ENCODE measurements at regions not wholly inside any gene's neighbourhood (a gene's known extent, or its start where the extent isn't known, plus 50 kb on each side); places are given as distances from the start of the nearest gene placed in this dataset.
"Not testable (repeated sequence)": the region's sequence is repeated elsewhere in the genome, so short reads cannot be mapped to it uniquely, and the experiment has no call there.

DNA sequence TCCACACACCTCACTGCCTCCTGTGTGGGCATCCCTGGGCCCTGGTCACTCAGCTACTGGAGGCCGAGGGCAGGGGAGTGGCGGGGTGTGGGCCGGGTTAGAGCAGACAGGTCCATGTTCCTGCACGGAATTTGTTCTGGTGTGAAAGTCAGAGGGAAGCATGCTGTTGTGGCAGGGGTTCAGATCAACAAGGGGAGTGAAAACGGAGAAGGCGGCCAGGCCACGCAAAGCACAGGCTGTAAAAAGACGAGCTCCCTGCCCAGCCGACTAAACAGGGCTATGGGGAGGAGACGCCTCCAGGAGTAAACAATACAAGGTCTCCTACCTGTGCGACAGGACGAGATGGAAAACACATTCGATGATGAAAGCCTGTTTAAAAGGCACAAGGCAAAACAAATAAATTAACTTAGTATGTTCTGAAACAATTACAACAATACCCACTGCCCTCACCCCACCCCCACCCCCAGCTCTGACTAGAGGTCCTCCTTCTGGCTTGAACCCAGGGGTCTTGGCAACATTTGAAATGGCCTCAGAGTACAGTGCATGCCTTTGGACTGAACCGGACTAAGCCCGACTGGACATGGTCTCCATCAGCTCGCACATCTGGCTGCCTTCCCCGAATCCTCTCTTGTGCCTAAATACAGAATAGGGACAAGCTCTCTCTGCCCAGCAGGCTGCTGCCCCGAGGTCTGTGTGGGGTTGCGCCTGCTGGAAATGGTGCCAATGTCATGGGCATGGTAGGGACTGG, 274.9 kb upstream of the DIO3 start:
- no peak for DNase-seq (ENCODE audit: low spot score)

DNA sequence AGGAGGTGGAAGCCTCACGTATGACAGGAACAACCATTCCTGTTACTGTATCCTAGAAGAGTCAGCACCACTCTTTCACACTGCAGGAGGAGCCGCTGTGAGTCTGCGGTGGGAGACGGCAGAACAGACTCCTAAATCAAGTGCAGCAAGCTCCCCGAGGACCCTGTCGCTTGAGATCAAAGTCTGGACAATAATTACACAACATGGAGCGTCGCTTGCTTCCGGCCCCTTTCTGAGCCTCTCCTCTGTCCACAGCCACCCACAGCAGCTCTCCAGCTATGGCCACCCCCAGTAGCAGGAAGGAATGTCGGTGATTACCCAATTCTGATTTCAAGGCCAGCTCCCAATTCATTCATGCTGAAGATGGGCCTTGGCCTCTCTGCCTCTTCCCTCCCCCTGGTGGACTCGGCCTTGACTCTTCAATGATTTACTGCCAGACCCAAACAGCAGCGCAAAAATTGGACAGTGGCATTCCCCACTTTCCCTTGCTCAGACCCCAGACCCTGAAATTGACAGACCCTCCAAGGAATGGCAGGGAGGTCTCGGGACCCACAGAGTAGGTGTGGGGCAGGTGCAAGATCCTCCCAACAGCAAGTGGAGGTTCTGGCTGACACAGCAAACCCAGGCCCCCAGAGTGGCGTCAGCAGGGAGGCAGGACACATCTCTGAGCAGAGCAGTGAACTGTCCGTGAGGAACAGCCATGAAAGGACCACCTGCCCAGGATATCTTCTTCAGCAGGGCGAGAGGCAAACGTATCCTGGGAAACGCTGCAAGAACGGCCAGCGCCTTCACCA, 272.7 kb upstream of the DIO3 start:
- DNase-seq (ENCODE audit: low spot score), result no peak

DNA sequence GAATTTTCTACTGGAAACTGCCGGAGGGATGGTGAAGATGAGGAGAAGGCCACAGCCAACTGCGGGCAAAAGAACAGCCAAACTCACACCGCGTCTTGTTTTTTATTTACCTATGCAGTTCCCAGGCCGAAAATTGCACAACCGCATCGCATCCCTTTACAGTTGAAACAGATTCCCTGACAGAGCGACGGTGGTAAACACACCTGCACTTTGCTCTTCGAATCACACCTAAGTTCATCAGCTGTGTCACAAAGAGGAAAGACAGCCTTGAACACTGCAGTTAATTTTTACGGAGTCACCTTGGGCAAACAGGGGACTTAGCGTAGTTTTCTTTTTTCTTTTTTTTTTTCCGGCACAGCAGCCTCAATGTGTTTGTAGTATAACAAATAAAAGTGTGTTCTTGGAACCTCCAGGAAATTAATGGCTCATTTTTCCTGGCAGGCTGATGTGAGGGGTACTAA, 272.0 kb upstream of the DIO3 start:
- no peak for DNase-seq (ENCODE audit: low spot score)

DNA sequence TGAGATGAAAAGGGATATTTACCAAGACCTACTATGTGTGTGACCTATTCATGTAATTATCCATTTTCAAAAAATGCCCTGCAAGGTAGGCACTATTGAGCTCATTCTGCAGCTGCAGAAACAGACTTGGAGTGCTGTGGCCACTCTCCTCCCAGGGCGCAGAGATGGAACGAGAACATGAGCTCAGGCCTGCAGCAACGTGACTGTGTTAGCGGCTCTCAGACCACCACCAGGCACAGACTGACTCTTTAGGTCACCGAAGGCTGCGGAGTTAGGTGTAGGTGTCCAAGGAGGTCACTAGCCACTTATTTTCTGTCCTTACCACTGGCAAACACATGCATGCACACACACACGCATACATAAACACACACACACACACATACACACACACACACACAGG, 271.4 kb upstream of the DIO3 start:
- no peak for DNase-seq (ENCODE audit: low spot score)

DNA sequence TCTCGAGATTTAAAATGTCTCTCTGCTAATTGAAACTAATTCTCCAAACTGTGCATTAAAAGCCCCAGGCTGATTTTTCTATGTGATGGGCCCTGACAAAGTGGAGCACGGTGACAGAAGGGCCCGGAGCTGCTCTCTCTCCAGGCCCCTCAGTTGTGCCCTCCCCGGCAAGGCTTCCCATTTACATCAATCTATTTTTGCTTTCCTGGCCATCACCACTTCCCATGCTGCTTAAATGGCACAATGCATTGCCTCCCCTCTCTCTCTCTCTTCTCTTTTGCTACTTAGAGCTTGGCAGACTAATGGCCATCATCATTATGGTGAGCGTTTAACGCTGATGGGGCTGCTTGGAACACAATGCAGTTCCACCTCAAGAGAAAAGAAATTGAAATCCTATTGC, 270.7 kb upstream of the DIO3 start:
- DNase-seq (ENCODE audit: low spot score), result no peak

DNA sequence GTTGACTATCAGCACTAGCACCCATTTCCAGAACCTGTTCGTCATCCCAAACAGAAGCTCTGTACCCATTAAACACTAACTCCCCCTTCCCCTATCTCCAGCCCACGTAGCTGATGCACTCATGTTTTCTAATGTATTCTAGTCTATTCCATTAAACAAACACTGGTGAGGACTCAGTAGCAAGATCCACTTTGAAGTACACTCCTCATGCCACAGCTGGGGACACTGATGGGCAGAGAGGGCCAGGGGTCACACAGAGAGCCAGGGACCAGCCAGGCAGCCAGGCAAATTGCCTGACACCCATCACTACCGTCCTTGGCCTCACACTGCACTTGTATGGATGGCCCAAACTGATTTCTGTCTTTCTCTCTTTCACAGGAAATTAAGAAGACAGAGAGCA, 269.9 kb upstream of the DIO3 start:
- no peak for DNase-seq (ENCODE audit: low spot score)

DNA sequence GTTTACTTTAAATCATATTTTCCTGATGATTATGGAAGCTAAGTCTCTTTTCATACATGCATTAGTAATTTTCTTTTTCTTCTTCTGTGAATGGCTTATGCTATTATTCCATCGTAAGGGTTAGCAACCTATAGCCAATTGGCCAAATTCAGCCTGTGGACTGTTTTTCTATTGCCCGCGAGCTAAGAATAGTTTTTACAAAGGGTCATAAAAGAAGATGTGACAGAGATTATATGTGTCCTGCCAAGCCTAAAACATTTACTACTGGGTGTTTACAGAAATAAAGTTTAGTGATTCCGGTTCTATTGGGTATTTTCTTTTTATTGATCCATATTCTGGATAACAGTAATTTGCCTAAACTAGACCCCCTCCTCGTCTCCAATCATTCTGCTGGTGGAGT, 268.8 kb upstream of the DIO3 start:
- no peak for DNase-seq (ENCODE audit: low spot score)

DNA sequence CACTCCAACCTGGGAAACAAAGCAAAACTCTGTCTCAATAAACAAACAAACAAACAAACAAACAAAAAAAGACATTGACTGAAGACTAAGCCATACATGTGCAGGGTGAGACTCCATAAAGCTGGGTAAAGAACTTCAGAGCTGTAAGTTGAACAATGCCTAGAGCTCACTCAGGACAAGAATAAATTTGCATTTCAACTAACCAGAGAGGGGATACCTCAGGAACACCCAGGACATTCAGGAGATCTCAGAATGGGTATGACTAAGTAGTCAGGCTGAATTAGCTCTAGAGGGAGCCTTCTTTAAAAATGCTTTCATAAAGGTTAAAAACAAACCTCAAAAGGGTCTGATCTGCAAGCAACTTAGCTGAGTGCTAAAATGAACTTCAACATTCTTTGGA, 267.7 kb upstream of the DIO3 start:
- DNase-seq (ENCODE audit: low spot score), result no peak

DNA sequence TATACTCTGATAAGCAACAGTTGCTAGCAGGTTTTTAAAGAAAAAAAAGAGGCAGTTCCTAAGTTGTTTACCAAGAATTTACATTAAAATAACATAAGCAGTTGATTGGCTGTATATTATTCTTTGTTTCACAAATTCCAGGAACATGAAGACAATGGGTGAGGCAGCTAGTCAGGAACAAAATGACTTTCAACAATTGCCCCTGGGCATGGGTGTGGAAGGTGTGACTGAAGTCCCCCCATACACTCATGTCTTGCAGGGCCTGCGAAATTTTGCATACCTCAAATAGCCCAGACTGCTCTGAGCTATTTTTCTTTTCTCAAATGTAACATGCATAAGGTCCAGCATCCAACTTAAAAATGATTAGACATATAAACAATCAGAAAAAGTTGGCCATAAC, 267.2 kb upstream of the DIO3 start:
- DNase-seq (ENCODE audit: low spot score), result no peak

DNA sequence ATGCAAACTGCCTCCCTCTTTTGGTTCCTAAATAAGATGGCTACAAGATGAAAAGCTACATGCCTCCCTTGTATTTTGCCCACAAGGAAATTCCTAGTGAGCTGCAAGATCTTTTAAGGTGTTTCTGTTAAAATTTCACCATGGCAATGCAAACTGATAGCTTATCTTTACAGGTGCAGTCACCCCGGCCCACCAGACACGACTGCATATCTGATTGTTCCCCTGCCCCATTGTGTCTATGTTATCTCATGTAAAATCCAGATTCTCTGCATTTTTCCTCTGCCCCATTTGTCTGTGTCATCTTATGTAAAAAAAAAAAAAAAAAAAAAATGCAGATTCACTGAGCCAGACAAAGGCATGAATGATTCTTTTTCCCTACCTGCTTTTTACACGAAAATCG, 261.5 kb upstream of the DIO3 start:
- not testable (repeated sequence) for DNase-seq (ENCODE audit: low spot score)

DNA sequence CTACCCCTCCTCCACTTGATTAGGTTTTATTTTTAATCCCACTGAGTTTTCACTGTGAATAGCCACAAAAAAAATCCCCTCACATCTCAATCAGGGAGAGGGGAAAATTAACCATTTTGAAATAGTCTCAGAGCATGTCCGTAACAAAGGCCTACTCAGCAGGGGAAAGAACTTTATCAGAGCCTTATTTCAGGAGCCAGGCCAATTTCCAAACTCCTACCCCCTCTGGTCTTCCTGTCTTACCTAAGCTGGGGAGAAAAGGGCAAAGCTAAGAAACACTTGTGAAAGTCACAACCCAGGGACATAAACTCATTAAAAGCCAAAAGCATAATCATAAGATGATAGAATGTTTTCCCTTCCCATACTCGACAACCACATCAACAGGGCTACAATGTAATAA, 260.3 kb upstream of the DIO3 start:
- DNase-seq (ENCODE audit: low spot score), result no peak

DNA sequence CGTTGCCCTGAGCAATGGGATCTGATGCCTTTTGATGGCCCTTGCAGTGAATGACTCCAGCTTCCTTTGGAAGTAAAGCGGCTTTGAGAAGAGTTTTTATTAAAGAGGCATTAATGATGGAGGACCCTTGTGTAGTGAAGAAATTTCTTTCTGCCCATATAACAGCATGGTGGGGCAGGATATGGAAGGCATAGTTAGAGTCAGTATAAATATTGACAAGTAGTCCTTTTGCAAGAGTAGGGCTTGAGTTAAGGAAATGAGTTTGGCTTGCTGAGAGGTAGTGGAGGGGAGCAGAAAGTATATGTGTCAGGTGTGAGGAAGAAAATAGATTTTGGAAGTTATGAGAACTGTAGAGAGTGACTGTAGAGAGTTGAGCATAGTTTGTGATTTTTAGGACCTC, 254.1 kb upstream of the DIO3 start:
- not testable (repeated sequence) for DNase-seq (ENCODE audit: low spot score)

DNA sequence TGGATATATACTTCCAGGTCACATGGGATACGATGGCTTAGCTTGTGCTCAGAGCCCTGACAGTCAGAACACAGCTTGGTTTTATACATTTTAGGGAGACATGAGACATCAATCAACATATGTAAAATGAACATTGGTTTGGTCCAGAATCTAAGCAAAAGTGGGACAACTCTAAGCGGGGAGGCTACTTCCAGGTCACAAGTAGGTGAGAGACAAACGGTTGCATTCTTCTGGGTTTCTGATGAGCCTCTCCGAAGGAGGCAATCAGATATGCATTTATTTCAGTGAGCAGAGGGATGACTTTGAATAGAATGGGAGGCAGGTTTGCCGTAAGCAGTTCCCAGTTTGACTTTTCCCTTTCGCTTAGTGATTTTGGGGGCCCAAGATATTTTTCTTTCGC, 250.1 kb upstream of the DIO3 start:
- not testable (repeated sequence) for DNase-seq (ENCODE audit: low spot score)

DNA sequence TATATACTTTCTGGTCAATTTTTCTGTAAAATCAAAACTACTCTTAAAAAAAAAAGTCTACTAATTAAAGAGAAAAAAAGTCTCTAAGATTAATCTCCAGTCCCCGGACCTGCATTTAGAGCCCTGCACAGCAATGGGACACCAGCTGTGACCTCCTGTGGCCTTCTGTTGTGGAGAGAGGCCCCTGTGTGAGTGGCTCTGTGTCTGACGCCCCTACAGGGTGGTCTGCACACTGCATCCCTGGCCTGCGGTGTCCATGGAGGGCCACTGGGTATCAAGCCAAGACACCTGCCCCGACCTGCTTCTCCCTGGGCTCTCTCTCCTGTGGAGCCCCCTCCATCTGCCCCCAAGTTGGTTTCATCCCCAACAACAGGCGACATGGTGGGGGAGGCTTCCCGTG, 248.0 kb upstream of the DIO3 start:
- no peak for DNase-seq (ENCODE audit: low spot score)

DNA sequence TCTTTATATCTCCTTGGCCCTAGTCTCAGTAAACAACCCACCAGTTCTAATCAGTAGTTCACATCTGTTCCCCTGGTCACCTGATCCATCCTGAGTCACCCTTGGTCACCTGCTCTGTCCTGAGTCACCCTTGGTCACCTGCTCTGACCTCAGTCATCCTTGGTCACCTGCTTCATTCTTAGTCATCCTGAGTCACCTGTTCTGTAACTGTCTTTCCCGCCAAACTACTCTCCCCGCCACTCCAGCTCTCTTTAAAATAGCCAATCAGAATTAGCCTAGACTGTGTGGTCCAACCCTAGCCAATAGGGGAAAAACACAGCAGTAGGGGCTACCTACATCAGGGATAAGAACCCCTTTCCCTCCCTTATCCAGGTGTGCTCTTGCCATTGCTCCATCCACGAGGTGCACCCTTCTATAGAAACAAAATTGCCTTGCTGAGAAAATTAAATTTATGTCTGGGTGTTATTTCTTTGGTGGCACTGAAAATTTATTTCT, 245.4 kb upstream of the DIO3 start:
- no peak for DNase-seq (ENCODE audit: low spot score)

DNA sequence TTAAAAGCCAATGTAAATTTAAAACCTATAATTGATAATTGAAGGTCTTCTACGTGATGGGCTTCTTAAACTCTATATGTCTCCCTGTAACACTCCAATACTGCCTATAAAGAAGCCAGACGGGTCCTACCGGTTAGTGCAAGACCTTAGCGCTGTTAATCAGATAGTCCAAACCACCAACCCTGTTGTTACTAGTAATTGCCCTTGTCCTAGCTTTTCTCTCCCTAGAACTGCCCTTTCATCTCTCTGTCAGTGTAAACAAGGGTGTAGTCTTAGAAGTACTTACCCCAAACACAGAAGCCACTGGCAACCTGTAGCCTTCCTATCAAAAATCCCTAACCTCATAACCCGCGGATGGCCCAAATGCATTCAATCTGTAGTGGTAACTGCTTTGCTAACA, 243.0 kb upstream of the DIO3 start:
- no peak for DNase-seq (ENCODE audit: low spot score)

DNA sequence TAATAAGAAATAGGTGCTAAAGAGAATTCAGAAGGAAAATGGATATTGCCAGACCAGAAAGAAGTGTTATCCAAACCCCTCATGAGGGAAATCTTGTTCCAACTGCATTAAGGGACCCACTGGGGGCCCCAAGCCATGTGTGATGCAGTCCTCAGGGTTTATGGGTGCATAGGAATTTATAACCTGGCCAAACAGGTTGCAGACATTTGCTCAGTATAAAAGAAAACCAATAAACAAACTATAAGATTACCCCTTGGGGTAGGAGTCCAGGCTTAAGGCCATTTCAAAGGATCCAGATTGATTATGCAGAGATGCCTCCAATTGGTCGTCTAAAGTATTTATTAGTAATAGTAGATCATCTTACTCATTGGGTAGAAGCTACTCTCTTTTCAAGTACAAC, 240.9 kb upstream of the DIO3 start:
- no peak for DNase-seq (ENCODE audit: low spot score)

DNA sequence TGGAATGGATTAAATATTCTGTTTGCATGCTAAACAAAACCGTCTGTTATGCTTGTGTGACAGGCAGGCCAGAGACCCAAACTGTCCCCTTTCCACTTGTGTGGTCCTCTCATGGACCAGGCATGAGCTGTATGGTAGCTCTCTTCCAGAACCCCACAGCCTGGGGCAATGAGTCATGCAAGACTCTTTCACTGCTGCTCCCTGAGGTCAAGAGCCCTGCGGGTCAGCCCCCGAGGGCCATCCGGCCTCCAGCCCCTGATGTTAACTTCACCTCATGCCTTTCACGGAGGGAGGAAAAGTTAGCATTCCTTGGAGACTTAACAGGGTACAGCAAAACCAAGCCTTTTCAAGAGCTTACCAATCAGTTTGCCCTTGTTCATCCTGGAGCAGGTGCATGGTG, 239.1 kb upstream of the DIO3 start:
- no peak for DNase-seq (ENCODE audit: low spot score)

DNA sequence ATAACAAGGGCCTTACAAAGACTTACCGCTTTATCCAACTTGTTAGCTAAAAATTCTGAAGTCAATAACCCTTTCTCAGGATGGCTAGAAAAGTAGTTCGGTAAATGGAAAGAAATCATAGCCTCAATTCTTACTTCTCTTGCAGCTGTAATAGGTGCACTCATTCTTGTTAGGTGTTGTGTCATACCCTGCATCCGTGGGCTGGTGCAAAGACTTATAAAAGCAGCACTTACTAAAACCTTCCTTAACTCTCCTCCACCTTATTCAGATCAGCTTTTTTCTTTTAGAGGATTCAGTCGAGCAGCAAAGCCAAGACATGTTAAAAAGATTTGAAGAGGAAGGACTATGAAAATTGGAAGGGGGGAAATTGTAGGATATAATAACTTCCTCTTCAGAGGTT, 238.2 kb upstream of the DIO3 start:
- DNase-seq (ENCODE audit: low spot score), result no peak

DNA sequence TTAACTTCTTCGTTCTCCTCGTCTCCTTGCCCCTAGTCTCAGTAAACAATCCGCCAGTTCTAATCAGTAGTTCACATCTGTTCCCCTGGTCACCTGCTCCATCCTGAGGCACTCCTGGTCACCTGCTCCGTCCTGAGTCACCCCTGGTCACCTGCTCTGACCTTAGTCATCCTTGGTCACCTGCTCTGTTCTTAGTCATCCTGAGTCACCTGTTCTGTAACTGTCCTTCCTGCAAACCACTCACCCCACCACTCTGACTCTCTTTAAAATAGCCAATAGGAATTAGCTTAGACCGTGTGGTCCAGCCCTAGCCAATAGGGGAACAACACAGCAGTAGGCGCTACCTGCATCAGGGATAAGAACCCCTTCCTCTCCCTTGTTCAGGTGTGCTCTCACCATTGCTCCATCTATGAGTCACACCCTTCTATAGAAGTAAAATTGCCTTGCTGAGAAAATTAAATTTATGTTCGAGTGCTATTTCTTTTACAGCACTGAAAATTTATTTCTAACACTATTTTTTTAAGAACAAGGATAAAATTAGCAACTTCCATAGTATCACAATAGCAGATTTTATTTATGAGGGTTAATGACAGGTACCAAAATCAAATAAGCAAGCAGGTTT, 237.6 kb upstream of the DIO3 start:
- DNase-seq (ENCODE audit: low spot score), result not testable (repeated sequence)

DNA sequence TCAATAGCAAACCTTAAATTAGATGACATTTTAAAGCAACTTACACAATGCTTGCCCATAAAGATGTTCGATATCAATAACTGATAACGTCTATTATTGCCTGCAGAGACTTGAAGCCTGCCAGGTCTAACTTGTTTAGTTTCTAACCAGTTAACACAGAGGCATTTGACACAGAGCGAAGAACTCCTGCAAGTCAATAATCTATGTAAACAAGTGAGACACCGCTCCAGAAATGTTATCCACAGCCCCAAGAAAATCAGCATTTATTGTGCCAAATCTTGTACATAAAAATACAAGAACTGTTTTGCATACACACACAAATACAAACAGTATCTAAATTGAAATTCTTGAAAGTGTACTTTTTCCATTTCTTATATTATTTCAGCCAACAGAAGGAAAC, 236.0 kb upstream of the DIO3 start:
- no peak for DNase-seq (ENCODE audit: low spot score)

DNA sequence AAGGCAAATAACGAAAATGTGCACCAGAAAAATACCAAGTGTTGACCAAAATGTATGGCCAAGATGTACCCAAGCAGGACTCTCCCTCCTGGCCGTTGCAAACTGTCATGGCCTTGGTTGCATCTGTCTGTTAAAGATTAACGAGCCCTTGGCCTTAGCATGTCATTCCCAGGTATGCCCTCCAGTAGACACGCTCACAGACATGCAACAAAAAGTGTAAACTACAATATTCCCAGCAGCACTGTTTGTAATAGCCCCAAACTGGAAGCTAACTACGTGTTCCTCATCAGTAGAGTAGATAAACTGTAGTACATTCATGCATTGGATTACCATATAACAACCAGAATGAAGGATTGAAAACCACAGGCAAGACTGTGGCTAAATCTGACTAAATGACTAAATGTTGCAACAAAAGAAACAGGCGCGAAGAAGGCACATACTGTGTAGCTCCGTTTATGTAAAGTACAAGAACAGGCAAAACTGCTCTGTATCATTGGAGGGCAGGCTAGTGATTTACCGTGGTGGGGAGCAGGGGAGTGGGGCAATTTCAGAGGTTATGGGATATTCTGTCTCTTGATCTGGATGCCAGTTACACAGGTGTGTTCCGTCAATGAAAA, 232.8 kb upstream of the DIO3 start:
- no peak for DNase-seq (ENCODE audit: low spot score)

Measured in COLO829 (cell line).